HG03095 (cell line): ENCODE measurements at regions not wholly inside any gene's neighbourhood (a gene's known extent, or its start where the extent isn't known, plus 50 kb on each side); places are given as distances from the start of the nearest gene placed in this dataset.

Source experiments
- ATAC-seq: cut with Tn5 transposase; IDR thresholded peaks from one replicate; pipeline ENCODE4 v1.9.1; 2021; ENCODE audit warnings: moderate library complexity; ENCODE audit not compliant: unreplicated experiment

DNA sequence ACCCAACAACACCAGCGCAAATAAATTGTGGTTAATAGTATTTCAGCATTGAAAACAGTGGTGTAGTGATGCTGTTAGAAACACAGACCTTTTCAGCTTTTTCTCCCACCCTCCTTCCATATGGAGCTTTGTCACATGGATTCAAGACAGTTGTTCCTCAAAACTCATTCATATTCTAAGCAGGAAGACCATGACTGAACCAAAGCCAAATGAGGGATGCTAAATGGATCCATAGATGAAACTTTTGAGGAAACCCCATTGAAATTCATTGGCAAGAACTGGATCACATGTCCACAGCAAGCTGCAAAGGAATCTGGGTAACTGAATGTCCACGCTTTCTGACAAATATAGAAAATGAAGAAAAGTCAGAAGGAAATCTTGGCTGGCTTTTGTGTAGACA lies 615.1 kb upstream of the NETO1 start:
- no peak for ATAC-seq

- ATAC-seq: no peak
Observed at GRCh38 chr18:73479477-73479876, 611.7 kb upstream of the NETO1 start.

GRCh38 chr18:73478191-73478590 lies 610.4 kb upstream of the NETO1 start:
- ATAC-seq: no peak

DNA sequence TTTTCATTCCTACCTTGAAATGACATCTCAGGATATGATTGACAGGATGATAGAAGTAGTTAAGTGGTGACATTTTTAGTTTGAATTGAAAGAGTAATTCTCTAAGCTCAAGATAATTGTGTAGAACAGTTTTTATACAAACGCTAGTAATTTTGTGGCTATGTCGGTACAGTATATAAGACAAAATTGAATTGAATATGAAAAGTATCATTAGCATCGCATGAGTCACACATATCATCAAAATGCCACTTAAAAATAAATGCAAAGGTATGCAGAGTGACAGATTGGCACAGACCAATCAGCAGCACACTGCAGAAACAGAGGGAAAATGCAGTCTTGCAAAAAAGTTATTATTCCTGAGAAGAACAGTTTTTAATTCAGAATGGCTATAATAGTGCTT lies 608.2 kb upstream of the NETO1 start:
- ATAC-seq: no peak

DNA sequence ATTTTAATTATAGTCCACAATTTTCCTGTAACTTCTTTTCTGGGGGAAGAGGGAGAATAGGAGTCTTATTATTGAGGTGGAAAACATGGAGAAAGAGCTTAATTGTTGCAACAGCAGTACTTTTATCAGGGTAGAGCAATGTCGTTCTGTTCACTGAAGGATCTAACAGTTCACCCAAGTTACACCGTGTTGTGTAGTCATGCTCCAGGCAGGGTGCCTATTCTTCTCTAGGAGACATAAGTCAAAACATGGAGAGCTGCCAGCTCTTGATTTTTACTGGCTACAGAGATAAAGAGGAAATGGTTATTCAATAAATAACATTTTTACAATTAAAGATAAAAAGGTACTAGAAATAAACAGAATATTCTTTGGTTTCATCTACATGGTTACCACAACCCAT lies 594.3 kb upstream of the NETO1 start:
- no peak for ATAC-seq

GRCh38 chr18:73461780-73462059 lies 593.9 kb upstream of the NETO1 start:
- ATAC-seq: no peak

DNA sequence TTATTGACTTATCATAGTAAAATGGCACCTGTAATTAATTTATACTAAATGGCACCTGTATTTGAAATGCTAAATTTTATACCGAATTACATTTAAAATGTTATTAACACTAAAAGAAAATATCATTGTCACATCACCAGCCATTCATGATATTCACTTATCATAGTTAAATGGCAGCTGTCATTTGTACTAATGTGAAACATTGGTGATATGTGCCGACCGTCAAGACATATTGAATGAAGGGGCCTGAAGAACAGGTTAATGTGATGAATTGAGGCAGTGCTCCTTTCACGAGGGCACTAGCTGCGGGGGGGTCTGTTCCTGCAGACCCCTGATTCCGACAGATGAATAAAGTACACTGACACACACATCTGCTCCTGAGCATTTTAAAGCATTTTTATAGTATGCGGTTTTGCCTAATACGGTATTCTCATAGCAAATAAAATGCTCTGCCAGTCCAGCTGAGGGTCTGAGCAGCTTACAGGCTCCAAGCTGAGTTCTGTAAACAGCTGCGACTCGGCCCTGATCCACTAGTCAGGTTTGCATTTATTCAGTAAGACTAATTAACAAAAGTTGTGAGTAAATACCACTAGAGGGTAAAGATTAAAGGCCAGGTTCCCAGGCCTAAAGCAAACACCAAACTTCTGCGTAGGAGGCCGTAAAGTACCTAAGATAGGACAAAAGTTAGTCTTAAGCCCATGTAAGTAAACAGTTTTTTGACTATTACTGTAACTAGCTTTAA lies 593.4 kb upstream of the NETO1 start:
- no peak for ATAC-seq

DNA sequence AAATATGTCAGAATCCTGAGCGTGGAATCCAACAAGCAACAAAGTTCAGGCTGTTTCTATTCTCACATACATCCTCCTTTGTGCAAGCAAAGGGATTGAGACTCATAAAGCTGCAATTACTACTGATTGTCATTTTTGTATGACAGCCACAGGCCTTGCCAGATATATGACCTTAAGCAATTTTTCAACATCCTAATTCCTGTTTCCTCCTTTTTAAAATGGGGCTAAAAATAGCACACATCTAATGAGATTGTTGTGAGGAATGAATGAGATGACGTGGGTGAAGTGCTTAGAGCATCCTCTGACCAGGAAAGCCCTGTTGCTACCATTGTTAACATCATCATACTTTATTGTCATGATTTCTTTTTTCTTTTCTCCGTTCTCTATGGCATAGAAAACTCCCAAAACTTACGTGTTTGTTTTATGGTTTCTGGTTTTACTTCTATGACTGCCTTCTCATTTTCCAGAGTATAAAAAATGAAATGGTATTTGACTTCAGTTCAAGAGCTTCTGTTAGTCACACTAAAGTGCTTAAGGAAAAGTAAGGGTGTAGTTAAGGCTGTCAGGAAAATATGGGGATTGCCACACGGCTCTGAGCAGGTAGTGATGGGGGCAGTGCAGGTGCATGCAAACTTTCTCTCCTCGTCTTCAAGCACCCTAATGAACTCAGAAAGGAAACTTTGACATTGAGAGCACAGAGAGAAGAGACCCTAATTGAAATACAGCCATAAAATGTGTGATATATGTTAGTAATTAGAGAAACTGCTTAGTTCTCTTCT lies 590.6 kb upstream of the NETO1 start:
- no peak for ATAC-seq

DNA sequence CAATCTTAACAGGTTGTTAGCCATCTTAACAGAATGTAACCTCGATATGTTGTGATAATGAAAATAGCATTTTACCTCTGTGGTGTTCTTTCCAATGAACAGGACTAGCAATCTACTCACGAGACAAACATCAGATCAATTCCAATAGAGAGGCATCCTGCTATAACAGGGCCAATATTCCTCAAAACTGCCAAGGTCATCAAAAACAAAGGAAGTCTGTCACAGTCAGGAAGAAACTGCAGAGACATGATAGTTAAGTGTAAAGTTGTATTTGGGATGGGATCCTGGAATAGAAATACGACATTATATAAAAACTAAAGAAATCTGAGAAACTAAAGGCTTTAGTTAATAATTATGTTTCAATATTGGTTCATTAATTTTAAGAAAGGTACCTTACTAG lies 588.9 kb upstream of the NETO1 start:
- ATAC-seq: no peak

DNA sequence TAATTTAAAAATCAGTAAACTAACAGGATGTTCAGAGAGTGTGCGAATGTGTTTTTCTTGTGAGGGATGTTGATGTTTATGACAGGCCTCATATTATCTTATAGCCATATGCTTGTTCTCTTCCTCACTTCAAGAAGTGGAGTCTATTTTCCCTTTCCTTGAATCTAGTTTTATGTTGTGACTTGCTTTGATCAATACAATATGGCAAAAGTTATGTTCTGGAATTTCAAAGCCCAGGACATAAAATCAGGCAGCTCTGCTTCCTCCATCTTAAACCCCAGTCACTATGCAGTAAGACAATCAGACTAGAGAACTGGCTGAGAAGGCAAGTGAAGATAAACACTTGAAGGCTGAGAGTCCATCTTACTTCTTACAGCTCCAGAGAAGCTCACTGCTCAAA lies 585.1 kb upstream of the NETO1 start:
- ATAC-seq: no peak

GRCh38 chr18:73446502-73446901 lies 578.7 kb upstream of the NETO1 start:
- ATAC-seq: no peak

DNA sequence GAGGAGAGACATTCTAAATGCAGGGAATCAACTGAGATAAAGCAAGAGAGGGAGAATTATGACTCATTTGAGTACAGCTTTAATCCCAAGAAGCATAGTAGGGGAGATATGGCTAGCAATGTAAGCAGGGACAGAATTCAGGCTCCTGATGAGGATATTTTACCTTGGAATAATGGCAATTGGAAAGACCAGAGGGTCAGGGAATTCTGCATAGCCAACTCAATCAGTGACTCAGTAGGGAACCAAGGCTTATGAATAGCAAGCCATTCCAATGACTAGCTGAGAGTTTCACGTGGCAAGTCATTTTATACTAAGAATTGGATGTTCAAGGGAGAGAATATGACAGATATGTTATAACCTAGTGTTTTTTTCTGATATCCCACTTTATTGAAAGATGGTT lies 563.8 kb upstream of the NETO1 start:
- no peak for ATAC-seq

GRCh38 chr18:73421010-73421409 lies 553.2 kb upstream of the NETO1 start:
- no peak for ATAC-seq

- no peak for ATAC-seq
Observed at GRCh38 chr18:73419531-73419930, 551.7 kb upstream of the NETO1 start.

DNA sequence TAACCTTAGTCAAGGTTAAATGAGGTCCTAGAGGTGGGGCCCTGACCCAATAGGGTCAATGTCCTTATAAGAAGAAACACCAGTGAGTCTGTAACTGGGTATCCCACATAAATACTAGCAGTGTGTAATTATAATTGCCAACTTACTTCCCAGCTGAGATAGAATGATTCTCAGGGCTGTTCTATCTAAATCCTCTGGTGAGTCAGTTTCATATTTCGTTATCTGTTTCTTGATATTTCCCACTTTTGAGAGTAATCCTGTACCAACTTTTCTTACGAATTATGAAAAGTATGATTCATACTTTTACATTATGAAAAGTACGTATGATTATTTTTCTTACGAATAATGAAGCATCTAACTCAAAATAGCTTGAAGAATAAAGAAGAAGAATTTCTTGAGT lies 546.8 kb upstream of the NETO1 start:
- no peak for ATAC-seq

GRCh38 chr18:73414069-73414468 lies 546.3 kb upstream of the NETO1 start:
- no peak for ATAC-seq

- ATAC-seq: no peak
Observed at GRCh38 chr18:73409242-73409641, 541.5 kb upstream of the NETO1 start.

DNA sequence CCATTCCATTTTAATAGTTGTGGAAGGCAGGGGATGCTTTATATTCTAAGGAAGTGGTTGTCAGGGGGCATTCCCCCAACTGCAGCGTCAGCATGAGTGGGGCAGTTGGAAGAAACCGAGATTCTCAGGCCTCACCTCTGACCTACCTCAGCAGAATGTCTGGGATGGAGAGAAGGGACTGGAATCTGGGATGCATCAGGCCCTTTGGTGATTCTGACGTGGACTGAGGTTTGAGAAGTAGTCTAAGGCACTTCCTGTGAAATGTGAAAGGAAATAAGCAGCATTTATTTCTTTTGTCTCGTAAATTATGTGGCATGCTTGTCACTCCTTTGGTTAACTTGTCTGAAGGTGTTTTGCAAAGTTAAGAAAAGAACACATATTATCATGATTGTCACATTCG lies 540.7 kb upstream of the NETO1 start:
- ATAC-seq: no peak

DNA sequence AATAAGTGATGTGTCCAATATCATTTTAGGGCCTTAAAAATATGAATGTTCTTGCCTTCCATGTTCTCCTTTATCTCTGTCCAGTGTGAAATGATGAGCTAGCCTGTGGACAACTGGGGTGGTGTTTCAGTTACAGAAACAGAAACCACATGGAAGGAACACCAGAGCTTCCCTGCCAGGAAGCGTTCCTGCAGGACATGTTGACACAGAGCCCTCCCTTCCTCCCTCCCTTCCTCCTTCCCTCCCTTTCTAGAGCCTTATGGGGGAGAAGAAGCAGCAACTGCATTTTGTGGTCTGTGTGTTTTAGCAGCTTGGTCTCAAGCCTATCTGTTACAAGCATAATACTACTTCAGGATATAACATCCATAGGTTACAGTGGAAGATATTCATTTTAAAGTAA lies 539.7 kb upstream of the NETO1 start:
- no peak for ATAC-seq

GRCh38 chr18:73384246-73384645 lies 516.5 kb upstream of the NETO1 start:
- ATAC-seq: no peak

DNA sequence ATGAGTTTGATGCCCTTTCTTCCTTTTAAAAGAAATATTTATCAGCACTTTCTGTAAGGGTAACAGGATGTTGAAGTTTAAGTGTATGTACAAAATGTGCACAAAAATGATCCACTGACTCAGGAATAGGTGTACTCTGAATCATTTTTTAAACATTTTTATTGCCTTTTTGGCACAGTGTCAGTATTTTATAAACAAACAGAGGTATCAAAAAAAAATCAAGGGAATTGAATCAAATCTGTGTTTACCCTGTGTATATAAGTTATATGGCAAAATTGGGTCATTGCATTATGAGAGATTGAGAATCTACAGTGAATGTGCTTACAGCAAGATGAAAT lies 513.9 kb upstream of the NETO1 start:
- ATAC-seq: no peak

DNA sequence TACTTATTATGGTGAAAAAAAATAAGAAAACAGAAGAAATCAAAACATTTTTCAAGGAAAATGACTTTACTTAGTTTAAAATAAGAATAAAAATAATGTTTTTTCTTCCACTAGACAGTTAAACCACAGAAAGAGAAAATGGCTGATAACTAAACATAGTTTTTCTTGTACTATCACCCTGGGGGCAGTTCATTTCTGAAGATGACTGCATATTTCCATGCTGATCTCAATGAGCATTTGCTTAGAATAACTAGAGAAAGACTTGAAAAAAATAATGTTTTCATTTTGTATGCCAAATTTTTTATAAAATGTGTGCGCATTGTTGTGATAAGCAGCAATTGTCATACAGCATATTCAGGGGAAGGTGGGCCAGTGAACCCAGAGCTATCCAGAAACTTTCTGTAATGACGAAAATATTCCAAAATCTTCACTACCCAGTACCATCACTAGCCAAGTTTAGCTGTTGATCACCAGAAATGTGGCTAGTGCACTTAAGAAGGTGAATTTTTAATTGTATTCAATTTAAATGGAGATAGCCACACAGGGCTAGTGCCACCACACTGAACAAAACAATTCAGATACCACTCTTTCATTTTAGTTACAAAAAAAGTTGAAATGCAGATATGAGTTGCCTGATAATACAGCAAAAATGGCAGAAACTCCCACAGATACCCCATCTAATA lies 513.4 kb upstream of the NETO1 start:
- no peak for ATAC-seq
